HG02943 (cell line): ENCODE measurements at regions not wholly inside any gene's neighbourhood (a gene's known extent, or its start where the extent isn't known, plus 50 kb on each side); places are given as distances from the start of the nearest gene placed in this dataset.

ENCODE experiments used
- ATAC-seq: cut with Tn5 transposase; IDR thresholded peaks from one replicate; pipeline ENCODE4 v1.9.1; 2021; ENCODE audit warnings: mild to moderate bottlenecking, low read depth, moderate library complexity; ENCODE audit not compliant: unreplicated experiment

GRCh38 chr10:128855618-128856428, 611.2 kb upstream of the MGMT start:
- ATAC-seq: no peak

- no peak for ATAC-seq
Observed at GRCh38 chr10:128859738-128860386, 607.2 kb upstream of the MGMT start.

GRCh38 chr10:128860574-128860973, 606.5 kb upstream of the MGMT start:
- ATAC-seq: no peak

- ATAC-seq: no peak
Observed at GRCh38 chr10:128861018-128861901, 605.8 kb upstream of the MGMT start.

DNA sequence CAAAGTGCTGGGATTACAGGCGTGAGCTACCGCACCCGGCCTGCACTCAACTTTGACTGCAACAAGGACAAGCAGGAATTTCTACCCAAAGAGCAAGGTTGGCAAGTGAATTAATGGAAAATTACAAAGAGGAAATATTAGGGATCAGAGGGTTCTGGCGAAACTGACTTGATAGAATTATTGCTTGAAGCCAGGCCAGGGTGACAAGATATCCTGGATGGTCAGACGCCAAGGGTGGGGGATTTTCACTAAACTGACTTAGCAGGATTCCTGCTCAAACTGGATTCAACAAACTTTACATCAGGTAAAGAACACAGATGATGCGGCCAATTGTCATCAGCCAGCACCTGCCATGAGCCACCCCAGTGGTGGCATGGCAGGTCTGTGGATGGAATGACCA, 603.6 kb upstream of the MGMT start:
- ATAC-seq: no peak

DNA sequence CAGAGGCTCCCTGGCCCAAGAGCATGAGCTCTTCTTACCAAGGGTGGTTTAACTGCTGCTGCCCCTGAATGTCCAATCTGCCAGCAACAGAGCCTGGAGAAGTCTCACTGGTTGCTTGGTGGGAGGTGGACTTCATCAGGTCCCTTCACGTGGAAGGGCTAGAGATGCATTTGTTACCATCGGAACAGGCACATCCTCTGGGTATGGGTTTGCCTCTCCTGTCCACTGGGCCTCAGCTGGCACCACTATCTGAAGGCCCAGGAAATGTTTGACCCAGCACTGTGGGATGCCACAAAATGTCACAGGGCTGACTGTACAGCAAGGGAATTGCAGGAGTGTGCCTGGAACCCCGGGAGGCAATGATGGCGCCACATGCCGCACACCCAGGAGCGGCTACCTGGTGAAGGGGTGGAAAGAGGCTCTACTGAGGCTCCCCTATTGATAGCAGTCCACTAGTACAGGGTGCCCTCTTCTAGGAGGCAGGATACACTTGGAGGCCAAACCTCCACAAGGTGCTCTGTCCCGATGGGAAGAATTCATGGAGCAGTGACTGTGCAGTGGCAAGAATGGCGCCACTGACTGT, 603.1 kb upstream of the MGMT start:
- ATAC-seq: no peak

GRCh38 chr10:128864554-128865295, 602.3 kb upstream of the MGMT start:
- no peak for ATAC-seq

DNA sequence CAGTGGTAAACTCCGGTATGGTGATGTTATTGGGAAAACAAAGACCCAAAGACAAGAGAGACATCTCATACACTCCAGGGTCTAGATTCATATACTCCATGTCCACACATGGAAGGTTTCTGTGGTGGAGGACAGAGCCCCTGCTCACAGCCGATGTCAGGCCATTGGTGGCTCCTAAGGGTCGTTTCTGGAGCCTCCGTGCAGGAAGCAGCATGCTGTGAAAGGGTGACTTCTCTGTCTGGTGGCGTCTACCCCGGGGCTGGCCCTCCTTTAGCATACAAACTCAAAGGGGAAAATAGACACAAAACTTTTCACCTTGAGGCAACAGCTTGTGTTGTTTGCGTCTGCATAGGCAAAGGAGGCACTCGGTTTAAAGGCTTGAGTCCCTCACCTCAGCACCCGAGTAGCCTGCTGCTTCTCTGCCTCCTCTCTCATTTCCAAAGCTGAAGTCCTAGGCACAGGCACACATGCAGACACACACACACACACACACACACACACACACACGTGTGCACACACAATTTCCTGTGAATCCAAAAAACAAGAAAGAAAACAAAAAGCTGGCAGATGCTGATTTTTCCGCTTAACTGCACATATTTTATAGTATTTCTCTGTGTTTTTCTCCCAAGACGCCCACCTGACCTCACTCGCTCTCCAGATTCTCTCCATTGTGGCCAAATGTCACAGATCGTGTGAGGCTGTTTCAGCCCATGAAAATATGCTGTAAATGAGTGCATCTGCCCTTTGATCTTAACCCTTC, 601.4 kb upstream of the MGMT start:
- no peak for ATAC-seq

DNA sequence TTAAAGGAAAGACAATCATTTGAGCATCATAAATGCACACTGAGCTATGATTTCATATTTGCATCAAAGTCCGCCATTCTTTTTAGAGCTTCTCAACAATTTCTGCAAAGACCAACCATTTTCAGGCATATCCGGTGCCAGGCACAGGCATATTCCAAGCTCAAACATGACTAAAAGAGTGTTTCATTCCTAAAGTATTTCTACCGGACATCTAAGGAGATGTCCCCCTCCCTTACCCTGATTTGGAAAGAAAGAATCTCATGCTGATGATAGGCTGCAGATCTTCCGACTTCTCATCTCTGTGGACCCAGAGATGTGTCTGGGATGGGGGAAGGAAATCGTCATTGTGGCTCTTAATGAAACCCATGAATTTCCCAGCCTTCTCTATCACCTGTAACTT, 600.5 kb upstream of the MGMT start:
- no peak for ATAC-seq

DNA sequence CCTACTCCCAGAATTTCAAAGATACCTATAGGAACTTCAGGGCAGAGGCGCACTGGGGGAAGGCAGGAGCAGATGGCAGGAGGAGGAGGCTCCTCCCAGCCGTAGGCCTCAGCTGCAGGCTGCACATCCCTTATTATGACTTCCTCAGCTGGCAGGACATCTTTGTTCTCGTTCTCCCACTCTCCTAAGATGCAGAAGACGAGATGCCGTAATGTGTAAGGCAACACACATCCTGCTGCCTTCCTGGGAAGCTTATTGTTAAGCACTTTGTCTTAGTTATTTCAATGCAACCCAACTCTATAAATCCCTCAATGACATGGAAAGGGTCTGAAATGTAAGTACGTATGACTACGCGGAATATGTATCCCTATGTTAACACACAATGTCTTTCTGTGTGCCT, 599.8 kb upstream of the MGMT start:
- no peak for ATAC-seq

- ATAC-seq: no peak
Observed at GRCh38 chr10:128867819-128868218, 599.2 kb upstream of the MGMT start.

DNA sequence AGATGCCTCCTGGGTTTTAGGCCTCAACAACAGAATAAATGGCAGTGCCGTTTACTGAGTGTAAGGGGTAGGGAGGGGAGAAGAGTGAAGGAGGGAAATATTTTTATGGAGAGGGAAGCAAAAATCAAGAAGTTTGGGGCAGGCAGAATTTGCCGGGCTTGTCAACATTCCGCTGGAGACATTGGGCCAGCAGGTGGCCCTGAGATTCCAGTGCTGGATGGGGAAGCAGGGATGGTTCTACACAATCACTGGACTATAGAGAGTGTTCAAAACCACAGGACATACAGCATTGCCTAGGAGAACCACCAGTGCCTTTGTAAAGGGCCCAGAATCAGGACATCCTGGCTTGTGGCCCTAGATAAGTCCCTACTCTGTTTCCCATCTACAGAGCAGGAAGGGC, 598.6 kb upstream of the MGMT start:
- no peak for ATAC-seq

GRCh38 chr10:128869101-128869749, 597.8 kb upstream of the MGMT start:
- ATAC-seq: no peak

DNA sequence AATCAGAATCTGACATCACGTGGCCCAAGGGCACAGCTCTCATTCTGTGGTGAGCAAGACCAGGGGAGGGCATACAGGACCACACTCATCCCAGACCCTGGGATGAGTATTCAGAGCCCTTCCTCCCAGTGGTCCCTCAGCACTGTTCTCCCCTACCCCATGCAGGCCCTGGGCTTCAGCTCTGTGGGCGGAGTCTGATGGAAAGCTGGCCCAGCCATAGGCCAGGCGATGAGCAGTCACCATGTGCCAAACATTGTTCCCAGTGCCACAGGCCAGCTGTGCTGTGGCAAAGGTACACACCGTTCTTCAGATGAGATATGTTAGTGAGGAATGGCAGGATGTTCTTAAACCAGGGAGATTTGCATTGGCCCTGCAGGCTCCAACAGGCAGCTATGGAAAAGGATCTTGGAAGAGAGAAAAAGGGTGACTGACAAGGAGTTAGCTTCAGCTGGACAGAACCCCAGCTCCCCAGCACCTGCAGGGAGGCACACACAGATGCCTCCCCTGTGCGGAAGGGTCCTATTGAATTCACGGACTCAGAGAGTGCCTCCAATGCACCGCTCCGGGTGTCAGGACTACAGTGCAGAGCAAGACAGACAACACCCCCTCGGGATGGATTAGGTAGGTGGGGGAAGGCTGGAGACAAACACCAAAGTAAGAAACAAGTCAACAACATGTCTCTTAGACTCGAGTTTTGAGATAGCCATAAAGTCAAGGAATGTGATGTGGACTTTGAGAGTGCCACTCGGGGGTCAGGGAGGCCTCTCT, 596.0 kb upstream of the MGMT start:
- no peak for ATAC-seq

DNA sequence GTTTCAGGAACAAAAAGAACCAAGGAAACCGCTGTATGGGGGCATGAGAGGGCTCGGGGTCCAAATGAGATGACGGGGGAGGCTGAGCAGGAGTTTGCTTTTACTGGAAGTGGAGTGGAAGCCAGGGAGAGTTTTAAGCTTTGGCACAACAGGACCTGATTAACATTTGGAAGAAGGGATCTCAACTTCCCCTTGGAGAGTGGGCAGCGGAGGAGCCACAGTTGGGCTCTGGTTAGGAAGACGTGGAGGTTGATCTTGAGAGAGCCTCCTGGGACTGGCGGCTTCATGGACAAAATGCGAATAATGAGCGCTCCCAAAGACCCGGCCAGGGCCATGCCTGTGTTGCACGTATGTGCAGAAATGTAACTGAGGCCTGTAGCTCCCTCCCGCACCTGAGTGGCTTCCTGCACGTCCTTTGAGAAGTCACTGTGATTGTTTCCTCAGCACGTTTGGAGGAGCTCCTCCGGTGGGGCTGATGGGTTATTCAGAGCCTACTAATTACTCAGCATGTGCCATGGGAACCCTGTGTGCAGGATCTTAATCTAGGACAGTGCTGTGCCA, 595.3 kb upstream of the MGMT start:
- no peak for ATAC-seq

- no peak for ATAC-seq
Observed at GRCh38 chr10:128873411-128874054, 593.5 kb upstream of the MGMT start.

DNA sequence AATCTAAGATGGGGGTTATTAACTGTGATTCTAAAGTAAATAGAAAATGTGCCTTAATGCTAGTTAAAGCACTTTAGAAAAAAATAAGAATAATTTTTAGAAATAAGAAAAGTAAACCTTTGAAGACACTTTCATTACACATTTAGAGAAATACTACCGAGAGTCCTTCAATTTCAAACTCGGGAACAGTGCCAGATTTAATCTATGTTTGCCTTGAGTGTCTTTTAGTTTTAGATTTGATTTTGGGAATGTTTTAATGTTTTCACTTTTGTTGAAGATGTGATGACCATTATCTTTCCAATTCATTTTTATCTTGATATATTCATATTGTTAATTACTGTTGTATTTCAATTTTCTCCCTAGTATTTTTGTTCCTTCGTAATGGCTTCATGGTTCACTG, 592.7 kb upstream of the MGMT start:
- no peak for ATAC-seq
